ENCODE measurements at regions not wholly inside any gene's neighbourhood (a gene's known extent, or its start where the extent isn't known, plus 50 kb on each side); places are given as distances from the start of the nearest gene placed in this dataset.

GRCh38 chr10:78214955-78215354, 181.3 kb downstream of the RPS24 start:
- no peaks in the 10 kb centered on the region for H4K20me1 ChIP-seq (ENCODE audit: insufficient read depth)
- RAD21 ChIA-PET (ENCODE audit: low non-redundant PET in 1 of 2, low total read pairs in 2 of 2, uncharacterized antibody in 2 of 2, unreplicated experiment in 2 of 2) = no interaction called here
- intact Hi-C loops (cut with micrococcal nuclease) = loop anchor here (5.0 kb wide), 1 partner anchor 442 kb away; no protein-coding TSS in a partner anchor
- H3K9me3 ChIP-seq (ENCODE audit: control insufficient read depth in 1 of 2, insufficient read depth in 1 of 2, low read depth in 1 of 2, low read length in 2 of 2) = no peaks in the 10 kb centered on the region
- ATAC-seq = no peak
- H3K27me3 ChIP-seq (ENCODE audit: insufficient read depth, low read length) = peaks cover 33% of the 10 kb centered on the region; the same call in 1 of the 2 replicates
- no peak overlapping the region for H3K27ac ChIP-seq (ENCODE audit: low read depth, low read length)
- BruUV-seq (replicated peaks) = no TSS peak
- H2AFZ ChIP-seq (ENCODE audit: low read depth, low read length, poor library complexity, severe bottlenecking) = no peak overlapping the region
- H3K36me3 ChIP-seq (ENCODE audit: control insufficient read depth in 1 of 2, insufficient read depth in 2 of 2, low read length in 2 of 2) = no peaks in the 10 kb centered on the region
- POLR2A ChIA-PET = no interaction called here
- DNase-seq (ENCODE audit: low read depth, low spot score) = no peak
- no peak overlapping the region for H3K4me3 ChIP-seq (replicated peaks in 1 of 2; ENCODE audit: low read depth in 1 of 2, low read length in 2 of 2)
- H3K9me2 ChIP-seq (ENCODE audit: insufficient read depth) = no peaks in the 10 kb centered on the region
- no peak overlapping the region for H3K9ac ChIP-seq (ENCODE audit: low read length)
- TF ChIP-seq SRF (IDR thresholded peaks at IDR 0.05; ENCODE audit: low read depth) (no peak), MAX (IDR thresholded peaks at IDR 0.05) (no peak), JUND (IDR thresholded peaks at IDR 0.05) (no peak), ELF1 (IDR thresholded peaks at IDR 0.05; ENCODE audit: borderline replicate concordance, low read depth) (no peak), POLR2AphosphoS5 (IDR thresholded peaks at IDR 0.05; ENCODE audit: low read depth, low read length) (no peak), EZH2phosphoT487 (IDR thresholded peaks at IDR 0.05; ENCODE audit: borderline replicate concordance) (no peak), ZFX (IDR thresholded peaks at IDR 0.05) (no peak), POLR2A (IDR thresholded peaks at IDR 0.05; ENCODE audit: borderline replicate concordance, extremely low read depth, insufficient read depth, insufficient read length) (no peak), RAD21 (IDR thresholded peaks at IDR 0.05; ENCODE audit: low read depth) (no peak), SIN3A (IDR thresholded peaks at IDR 0.05; ENCODE audit: low read depth) (no peak), SP1 (IDR thresholded peaks at IDR 0.05; ENCODE audit: low read depth) (no peak), CBX3 (IDR thresholded peaks at IDR 0.05; ENCODE audit: low read depth) (no peak)
- TF ChIP-seq, protein P1, sequence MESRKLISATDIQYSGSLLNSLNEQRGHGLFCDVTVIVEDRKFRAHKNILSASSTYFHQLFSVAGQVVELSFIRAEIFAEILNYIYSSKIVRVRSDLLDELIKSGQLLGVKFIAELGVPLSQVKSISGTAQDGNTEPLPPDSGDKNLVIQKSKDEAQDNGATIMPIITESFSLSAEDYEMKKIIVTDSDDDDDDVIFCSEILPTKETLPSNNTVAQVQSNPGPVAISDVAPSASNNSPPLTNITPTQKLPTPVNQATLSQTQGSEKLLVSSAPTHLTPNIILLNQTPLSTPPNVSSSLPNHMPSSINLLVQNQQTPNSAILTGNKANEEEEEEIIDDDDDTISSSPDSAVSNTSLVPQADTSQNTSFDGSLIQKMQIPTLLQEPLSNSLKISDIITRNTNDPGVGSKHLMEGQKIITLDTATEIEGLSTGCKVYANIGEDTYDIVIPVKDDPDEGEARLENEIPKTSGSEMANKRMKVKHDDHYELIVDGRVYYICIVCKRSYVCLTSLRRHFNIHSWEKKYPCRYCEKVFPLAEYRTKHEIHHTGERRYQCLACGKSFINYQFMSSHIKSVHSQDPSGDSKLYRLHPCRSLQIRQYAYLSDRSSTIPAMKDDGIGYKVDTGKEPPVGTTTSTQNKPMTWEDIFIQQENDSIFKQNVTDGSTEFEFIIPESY (IDR thresholded peaks at IDR 0.05; ENCODE audit: extremely low read depth, insufficient replicate concordance, low read length) = no peak
- no peak overlapping the region for H3K4me2 ChIP-seq (ENCODE audit: low read length)
- CTCF ChIA-PET = no interaction called here
- H3K4me1 ChIP-seq (ENCODE audit: control insufficient read depth in 1 of 2, insufficient read depth in 2 of 2, low read length in 2 of 2) = no peaks in the 10 kb centered on the region
- H3K79me2 ChIP-seq (ENCODE audit: insufficient read depth, low read length) = no peaks in the 10 kb centered on the region

Data from HCT116 (cell line).